ENCODE measurements at regions not wholly inside any gene's neighbourhood (a gene's known extent, or its start where the extent isn't known, plus 50 kb on each side); places are given as distances from the start of the nearest gene placed in this dataset.

DNA sequence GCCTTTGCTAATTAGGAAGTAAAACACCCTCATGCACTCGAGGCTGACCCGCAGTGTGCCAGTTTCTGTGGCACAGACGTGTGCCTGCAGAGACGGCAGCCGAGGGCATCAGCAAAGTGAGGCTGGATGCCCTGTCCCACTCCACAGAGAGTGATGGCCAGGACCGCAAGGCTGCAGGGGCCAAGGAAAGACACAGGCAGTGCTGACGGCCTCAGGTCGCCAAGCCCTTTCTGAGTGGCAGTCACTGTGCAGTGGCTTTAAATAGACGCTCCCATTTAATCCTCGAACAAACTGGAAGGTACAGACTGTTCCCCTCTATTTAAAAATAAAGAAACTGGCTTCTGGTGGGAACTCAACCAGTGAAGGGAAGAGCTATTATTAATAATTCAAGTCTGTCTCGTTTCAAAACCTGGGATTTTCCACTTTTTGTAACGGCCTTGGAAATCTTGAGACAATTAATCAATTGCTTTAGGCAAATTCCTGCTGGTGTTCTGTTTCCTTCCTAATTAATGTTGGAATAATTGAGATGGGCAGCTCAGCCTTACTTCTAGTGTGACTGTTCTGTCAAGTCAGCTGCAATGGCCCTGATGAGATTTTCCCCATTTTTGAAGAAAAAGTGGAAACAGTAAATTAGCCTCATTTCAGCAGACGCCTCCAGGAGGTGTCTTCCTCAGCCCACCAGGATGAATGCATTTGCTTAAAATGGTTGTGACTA lies 644.6 kb upstream of the RAB6C start:
- no peaks in the 10 kb centered on the region for H3K36me3 ChIP-seq
- no peak for DNase-seq
- no peaks in the 10 kb centered on the region for H3K4me1 ChIP-seq
- no peaks in the 10 kb centered on the region for H3K27me3 ChIP-seq
- TF ChIP-seq, protein P1, sequence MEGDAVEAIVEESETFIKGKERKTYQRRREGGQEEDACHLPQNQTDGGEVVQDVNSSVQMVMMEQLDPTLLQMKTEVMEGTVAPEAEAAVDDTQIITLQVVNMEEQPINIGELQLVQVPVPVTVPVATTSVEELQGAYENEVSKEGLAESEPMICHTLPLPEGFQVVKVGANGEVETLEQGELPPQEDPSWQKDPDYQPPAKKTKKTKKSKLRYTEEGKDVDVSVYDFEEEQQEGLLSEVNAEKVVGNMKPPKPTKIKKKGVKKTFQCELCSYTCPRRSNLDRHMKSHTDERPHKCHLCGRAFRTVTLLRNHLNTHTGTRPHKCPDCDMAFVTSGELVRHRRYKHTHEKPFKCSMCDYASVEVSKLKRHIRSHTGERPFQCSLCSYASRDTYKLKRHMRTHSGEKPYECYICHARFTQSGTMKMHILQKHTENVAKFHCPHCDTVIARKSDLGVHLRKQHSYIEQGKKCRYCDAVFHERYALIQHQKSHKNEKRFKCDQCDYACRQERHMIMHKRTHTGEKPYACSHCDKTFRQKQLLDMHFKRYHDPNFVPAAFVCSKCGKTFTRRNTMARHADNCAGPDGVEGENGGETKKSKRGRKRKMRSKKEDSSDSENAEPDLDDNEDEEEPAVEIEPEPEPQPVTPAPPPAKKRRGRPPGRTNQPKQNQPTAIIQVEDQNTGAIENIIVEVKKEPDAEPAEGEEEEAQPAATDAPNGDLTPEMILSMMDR (IDR thresholded peaks at IDR 0.05), result no peak
- H3K9me3 ChIP-seq, result no peaks in the 10 kb centered on the region
- H3K4me3 ChIP-seq, result no peak overlapping the region
- no peak overlapping the region for H3K27ac ChIP-seq

DNA sequence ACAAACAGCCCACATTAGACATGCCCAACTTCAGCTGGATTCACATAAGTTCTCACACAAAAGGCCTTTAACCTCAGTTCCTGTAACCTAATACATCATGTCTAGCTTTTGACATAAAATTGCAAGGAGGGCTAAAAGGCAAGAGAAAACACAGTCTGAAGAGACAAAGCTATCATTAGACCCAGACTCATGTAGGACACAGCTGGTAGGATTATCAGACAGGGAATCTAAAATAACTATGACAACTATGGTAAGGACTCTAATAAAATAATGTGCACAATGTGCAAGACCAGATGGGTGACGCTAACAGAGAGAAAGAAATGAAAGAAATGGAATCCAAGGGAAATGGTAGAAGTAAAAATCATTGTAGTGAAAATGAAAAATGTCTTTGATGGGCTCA lies 643.2 kb upstream of the RAB6C start:
- H3K36me3 ChIP-seq, result no peaks in the 10 kb centered on the region
- H3K4me1 ChIP-seq, result no peaks in the 10 kb centered on the region
- H3K4me3 ChIP-seq, result no peak overlapping the region
- no peak for DNase-seq
- no peaks in the 10 kb centered on the region for H3K27me3 ChIP-seq
- TF ChIP-seq, protein P1 (IDR thresholded peaks at IDR 0.05), result no peak
- TF ChIP-seq POLR2A (IDR thresholded peaks at IDR 0.05), result no peak
- no peaks in the 10 kb centered on the region for H3K9me3 ChIP-seq
- H3K27ac ChIP-seq, result no peak overlapping the region

DNA sequence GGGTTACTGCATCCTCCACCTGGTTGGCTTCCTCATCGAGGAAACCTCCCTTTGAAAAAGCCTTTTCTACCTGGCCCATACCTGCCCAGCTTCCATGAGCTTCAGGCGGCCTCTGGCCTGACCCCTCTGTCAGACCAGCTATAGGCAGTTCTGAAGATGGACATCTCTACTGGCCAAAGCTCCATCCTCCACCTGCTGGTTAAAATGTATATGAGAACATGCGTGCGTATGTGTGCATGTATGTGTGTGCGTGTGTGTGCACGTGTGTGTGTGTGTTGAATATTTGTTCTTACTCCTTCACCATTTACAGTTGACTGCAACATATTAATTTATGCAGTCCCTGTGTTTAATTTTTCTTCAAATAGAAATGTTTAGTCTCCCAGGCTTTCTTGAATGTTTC lies 642.4 kb upstream of the RAB6C start:
- no peaks in the 10 kb centered on the region for H3K9me3 ChIP-seq
- no peak overlapping the region for H3K27ac ChIP-seq
- no peaks in the 10 kb centered on the region for H3K36me3 ChIP-seq
- no peaks in the 10 kb centered on the region for H3K27me3 ChIP-seq
- no peaks in the 10 kb centered on the region for H3K4me1 ChIP-seq
- TF ChIP-seq, protein P1 (IDR thresholded peaks at IDR 0.05), result no peak
- no peak for TF ChIP-seq POLR2A (IDR thresholded peaks at IDR 0.05)
- no peak overlapping the region for H3K4me3 ChIP-seq
- DNase-seq, result no peak

DNA sequence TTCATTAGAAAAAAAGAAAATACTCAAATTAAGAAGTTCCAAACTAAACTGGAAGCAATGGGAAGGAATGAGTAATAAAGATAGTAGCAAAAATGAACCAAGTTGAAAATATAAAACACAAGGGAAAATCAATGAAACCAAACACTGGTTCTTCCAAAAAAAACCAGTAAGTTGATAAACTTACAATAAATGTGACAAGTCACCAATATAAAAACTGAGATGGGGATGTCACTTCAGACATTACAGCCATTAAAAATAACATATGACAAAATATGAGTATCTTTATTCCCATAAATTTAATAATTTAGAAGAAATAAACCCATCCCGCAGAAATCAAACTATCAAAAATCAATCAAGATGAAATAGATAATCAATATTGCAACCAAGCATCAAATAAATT lies 633.9 kb upstream of the RAB6C start:
- DNase-seq, result no peak
- TF ChIP-seq POLR2A (IDR thresholded peaks at IDR 0.05), result no peak
- TF ChIP-seq, protein P1 (IDR thresholded peaks at IDR 0.05), result no peak
- H3K27ac ChIP-seq, result no peak overlapping the region
- H3K9me3 ChIP-seq, result no peaks in the 10 kb centered on the region
- no peaks in the 10 kb centered on the region for H3K27me3 ChIP-seq
- no peak overlapping the region for H3K4me3 ChIP-seq
- no peaks in the 10 kb centered on the region for H3K4me1 ChIP-seq
- no peaks in the 10 kb centered on the region for H3K36me3 ChIP-seq

DNA sequence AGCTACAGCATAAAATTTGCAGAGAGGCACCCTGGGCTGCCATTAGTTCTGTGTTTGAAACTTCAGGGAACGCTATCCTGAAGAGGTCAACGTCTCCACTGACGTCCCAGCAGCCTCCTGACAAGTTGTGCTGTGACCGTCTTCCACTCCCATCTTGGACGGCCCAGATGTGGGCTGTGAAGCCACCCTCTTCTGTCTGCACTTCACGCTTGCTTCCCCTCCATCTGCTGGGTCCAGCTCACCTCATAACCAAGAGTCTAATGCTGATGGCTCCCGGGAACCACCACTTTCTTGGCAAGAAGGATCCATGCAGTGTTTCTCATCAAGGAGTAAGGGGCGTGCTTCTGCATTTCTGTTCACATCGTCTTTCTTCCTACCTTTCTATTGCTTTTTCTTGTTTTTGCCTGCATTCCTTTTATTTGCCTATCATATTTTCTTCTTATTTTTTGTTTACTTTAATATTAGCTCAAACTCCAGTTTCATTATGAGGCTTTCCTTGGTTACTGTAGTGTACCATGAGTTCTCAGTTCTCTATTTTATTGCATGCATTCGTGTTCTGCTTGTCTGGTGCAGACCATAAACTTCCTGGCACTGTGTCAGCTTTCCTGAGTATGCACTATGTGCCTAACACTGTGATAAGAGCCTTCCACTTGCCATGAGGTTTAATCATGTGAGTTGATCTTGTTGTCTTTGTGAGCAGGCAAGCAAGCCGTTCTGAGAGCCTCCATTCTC lies 631.8 kb upstream of the RAB6C start:
- Histone ChIP-seq H3K4me1 (no peaks in the 10 kb centered on the region), H3K9me3 (no peaks in the 10 kb centered on the region), H3K4me3 (no peak overlapping the region), H3K36me3 (no peaks in the 10 kb centered on the region), H3K27me3 (no peaks in the 10 kb centered on the region), H3K27ac (no peak overlapping the region)
- peak in 2 of 3 donors; percentile 38 to 62 for DNase-seq
- TF ChIP-seq, protein P1 (IDR thresholded peaks at IDR 0.05), result no peak
- TF ChIP-seq POLR2A (IDR thresholded peaks at IDR 0.05), result no peak

Data from Peyer's patch (tissue), 4 donors.